SK-N-SH (cell line): ENCODE measurements at regions not wholly inside any gene's neighbourhood (a gene's known extent, or its start where the extent isn't known, plus 50 kb on each side); places are given as distances from the start of the nearest gene placed in this dataset.

ENCODE experiments used
- CTCF ChIA-PET: fragments of 300-600, 350-600 bp; formaldehyde crosslinking; extraction: SDS; loops from one replicate; lab custom pipeline; 2021; lab: Yijun Ruan, JAX
- POLR2A ChIA-PET: fragments of 350-600 bp; sonication (Branson Sonifier 250); formaldehyde crosslinking; extraction: SDS; loops from one replicate; lab custom pipeline; 2020; ENCODE audit warnings: antibody characterized with exemption, inconsistent platforms; lab: Yijun Ruan, JAX
- DNase-seq: peaks from one replicate; pipeline ENCODE4 v3.0.0; 2012
- H2AFZ ChIP-seq: fragments of 200-600 bp; sonication (generic); 2 replicates; pipeline ENCODE4 v1.8.1; 2016; ENCODE audit warnings: antibody characterized with exemption, mild to moderate bottlenecking, low read depth
- H3F3A ChIP-seq: fragments of 200-600 bp; sonication (generic); replicated peaks from 2 replicates; pipeline ENCODE3; 2016; ENCODE audit warnings: antibody characterized with exemption, mild to moderate bottlenecking; ENCODE audit not compliant: insufficient read depth
- H3K27ac ChIP-seq, 2 experiments: fragments of 200-500 bp in 1 of 2; fragments of 200-600 bp in 1 of 2; sonication (Bioruptor generic) in 1 of 2; sonication (generic), shearing (Covaris generic) in 1 of 2; 2 replicates each; pipeline versions ENCODE4 v1.5.1 to v1.6.1; 2014 to 2016; ENCODE audit warnings: low read depth in 2 of 2, inconsistent platforms in 1 of 2, low read length in 1 of 2, mild to moderate bottlenecking in 1 of 2, mixed read lengths in 1 of 2
- H3K27me3 ChIP-seq: fragments of 200-600 bp; sonication (generic), shearing (Covaris generic); 2 replicates; pipeline ENCODE4 v1.6.1; 2016; ENCODE audit warnings: mixed run types; ENCODE audit not compliant: insufficient read depth
- H3K36me3 ChIP-seq, 2 experiments: fragments of 200-500 bp in 1 of 2; fragments of 200-600 bp in 1 of 2; sonication (Bioruptor generic) in 1 of 2; sonication (generic) in 1 of 2; replicated peaks in 1 of 2; 2 replicates each; pipeline versions ENCODE3 to v1.5.1; 2014 to 2016; ENCODE audit warnings: low read length in 1 of 2, mild to moderate bottlenecking in 1 of 2; ENCODE audit not compliant: insufficient read depth in 2 of 2, control insufficient read depth in 1 of 2
- H3K4me1 ChIP-seq, 2 experiments: fragments of 200-500 bp in 1 of 2; fragments of 200-600 bp in 1 of 2; sonication (Bioruptor generic) in 1 of 2; sonication (generic), shearing (Covaris generic) in 1 of 2; 2 replicates each; pipeline versions ENCODE4 v1.5.1 to v1.6.1; 2014 to 2016; ENCODE audit warnings: low read depth in 1 of 2, low read length in 1 of 2, mixed run types in 1 of 2; ENCODE audit not compliant: insufficient read depth in 2 of 2, control insufficient read depth in 1 of 2
- H3K4me2 ChIP-seq: fragments of 200-600 bp; sonication (generic), shearing (Covaris generic); 2 replicates; pipeline ENCODE4 v1.6.1; 2017; ENCODE audit warnings: mixed run types
- H3K4me3 ChIP-seq, 2 experiments: fragments of 200-500 bp in 1 of 2; fragments of 200-600 bp in 1 of 2; sonication (Bioruptor generic) in 1 of 2; sonication (generic), shearing (Covaris generic) in 1 of 2; 2 replicates each; pipeline versions ENCODE4 v1.5.1 to v1.8.1; 2014 to 2016; ENCODE audit warnings: low read depth in 2 of 2, inconsistent platforms in 1 of 2, low read length in 1 of 2, mild to moderate bottlenecking in 1 of 2, mixed read lengths in 1 of 2, moderate library complexity in 1 of 2
- H3K79me2 ChIP-seq: fragments of 200-600 bp; sonication (generic); 2 replicates; pipeline ENCODE4 v1.8.1; 2017; ENCODE audit warnings: mild to moderate bottlenecking; ENCODE audit not compliant: insufficient read depth
- H3K9ac ChIP-seq: fragments of 200-600 bp; sonication (generic); 2 replicates; pipeline ENCODE4 v1.6.1; 2017; ENCODE audit warnings: mixed run types
- H3K9me2 ChIP-seq: fragments of 200-600 bp; sonication (generic); 2 replicates; pipeline ENCODE4 v1.6.1; 2017; ENCODE audit warnings: mixed run types
- H3K9me3 ChIP-seq: fragments of 200-600 bp; sonication (generic); 2 replicates; pipeline ENCODE4 v1.6.1; 2017; ENCODE audit warnings: mixed run types, mild to moderate bottlenecking, moderate library complexity
- H4K20me1 ChIP-seq: fragments of 200-600 bp; sonication (generic); 2 replicates; pipeline ENCODE4 v1.6.1; 2017; ENCODE audit warnings: mild to moderate bottlenecking, mixed run types; ENCODE audit not compliant: insufficient read depth
- CHD2 ChIP-seq: fragments of 150-350 bp; IDR thresholded peaks from 2 replicates; pipeline ENCODE4 v1.6.1; 2018; ENCODE audit warnings: low read length; ENCODE audit not compliant: partially characterized antibody
- ELF1 ChIP-seq: IDR thresholded peaks from 2 replicates; pipeline ENCODE4 v1.4.0; 2012
- FOXJ3 ChIP-seq: sonication (generic); formaldehyde crosslinking; IDR thresholded peaks from 2 replicates; pipeline ENCODE4 v1.5.1; 2020; ENCODE audit warnings: mild to moderate bottlenecking, missing genetic modification reagents
- GATA2 ChIP-seq: sonication (generic); formaldehyde crosslinking; IDR thresholded peaks from 2 replicates; pipeline ENCODE4 v1.5.0; 2020; ENCODE audit warnings: mild to moderate bottlenecking, missing genetic modification reagents
- MEF2A ChIP-seq: IDR thresholded peaks from 2 replicates; pipeline ENCODE4 v1.4.0; 2012; ENCODE audit warnings: low read depth, borderline replicate concordance
- NRF1 ChIP-seq: IDR thresholded peaks from 2 replicates; pipeline ENCODE4 v1.6.1; 2012; ENCODE audit warnings: low read depth, mild to moderate bottlenecking, low read length
- POLR2AphosphoS5 ChIP-seq: IDR thresholded peaks from 2 replicates; pipeline ENCODE4 v1.6.1; 2012; ENCODE audit warnings: low read depth, low read length
- RAD21 ChIP-seq: IDR thresholded peaks from 2 replicates; pipeline ENCODE4 v1.6.1; 2012; ENCODE audit warnings: mild to moderate bottlenecking, low read length
- RCOR1 ChIP-seq: fragments of 150-350 bp; IDR thresholded peaks from 2 replicates; pipeline ENCODE4 v1.6.1; 2017; ENCODE audit warnings: antibody characterized with exemption, low read length
- RFX5 ChIP-seq: IDR thresholded peaks from 2 replicates; pipeline ENCODE4 v1.6.1; 2012; ENCODE audit warnings: mild to moderate bottlenecking, improper control_type of control experiment, low read length
- RXRA ChIP-seq: IDR thresholded peaks from 2 replicates; pipeline ENCODE4 v1.4.0; 2012; ENCODE audit warnings: low read depth, mild to moderate bottlenecking, borderline replicate concordance
- SMC3 ChIP-seq: IDR thresholded peaks from 2 replicates; pipeline ENCODE4 v1.6.1; 2012; ENCODE audit warnings: low read depth, low read length, improper control_type of control experiment
- TEAD4 ChIP-seq: IDR thresholded peaks from 2 replicates; pipeline ENCODE4 v1.4.0; 2012; ENCODE audit warnings: mild to moderate bottlenecking, borderline replicate concordance; ENCODE audit not compliant: insufficient read depth
- YY1 ChIP-seq: IDR thresholded peaks from 2 replicates; pipeline ENCODE4 v1.4.0; 2012; ENCODE audit warnings: low read depth, mild to moderate bottlenecking
- WGBS: methylation state at CpG from one replicate; pipeline ENCODE4 v1.1.6; 2017; ENCODE audit warnings: low lambda C conversion rate; 5-methylcytosine and 5-hydroxymethylcytosine counted together
- TF ChIP-seq, protein P1 (sequence below): IDR thresholded peaks from 2 replicates; pipeline ENCODE4 v1.4.0; 2012; ENCODE audit warnings: low read depth, borderline replicate concordance
- TF ChIP-seq, protein P2 (sequence below): fragments of 150-350 bp; IDR thresholded peaks from 2 replicates; pipeline ENCODE4 v1.6.1; 2017; ENCODE audit warnings: antibody characterized with exemption, low read length, low read depth, borderline replicate concordance
- TF ChIP-seq, protein P3 (sequence below): IDR thresholded peaks from 2 replicates; pipeline ENCODE4 v1.6.1; 2012; ENCODE audit warnings: mild to moderate bottlenecking, low read depth, low read length, moderate library complexity

DNA sequence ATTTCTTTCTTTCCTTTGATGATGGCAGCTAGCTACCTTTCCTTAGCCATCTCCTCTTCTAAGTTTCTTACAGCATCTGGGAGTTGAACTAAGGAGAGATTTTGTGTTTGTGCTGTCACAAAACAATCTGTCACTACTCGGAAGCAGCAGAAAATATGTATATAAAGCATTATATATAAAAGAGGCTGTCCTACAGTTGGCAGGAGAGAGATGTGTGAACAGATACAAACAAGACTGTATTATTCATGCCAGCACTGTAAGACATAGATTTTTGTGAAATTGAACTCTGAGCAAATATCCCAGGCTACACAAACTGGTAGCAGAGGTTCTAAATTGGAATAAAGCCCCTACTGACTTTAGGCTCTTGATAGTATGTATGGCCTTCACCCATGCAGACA lies 577.5 kb upstream of the NECTIN3 start:
- CTCF ChIA-PET: no interaction called here
- POLR2A ChIA-PET: no interaction called here
- WGBS: 86% methylated on average over 1 of the region's 1 CpG

DNA sequence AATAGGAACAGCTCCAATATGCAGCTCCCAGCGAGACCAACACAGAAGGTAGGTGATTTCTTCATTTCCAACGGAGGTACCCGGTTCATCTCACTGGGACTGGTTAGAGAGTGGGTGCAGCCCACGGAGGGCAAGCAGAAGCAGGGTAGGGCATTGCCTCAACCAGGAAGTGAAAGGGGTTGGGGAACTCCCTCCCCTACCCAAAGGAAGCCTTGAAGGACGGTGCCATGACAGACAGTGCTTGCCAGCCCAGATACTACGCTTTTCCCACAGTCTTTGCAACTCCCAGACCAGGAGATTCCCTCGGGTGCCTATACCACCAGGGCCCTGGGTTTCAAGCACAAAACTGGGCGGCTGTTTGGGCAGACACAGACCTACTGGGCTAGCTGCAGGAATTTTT lies 576.9 kb upstream of the NECTIN3 start:
- H3K9me3 ChIP-seq: no peaks in the 10 kb centered on the region
- H3K9ac ChIP-seq: no peak overlapping the region
- TF ChIP-seq GATA2 (CRISPR knock-in tag): no peak
- no peak for TF ChIP-seq TEAD4
- TF ChIP-seq RFX5: no peak
- TF ChIP-seq FOXJ3: no peak
- TF ChIP-seq YY1: no peak
- H3K4me2 ChIP-seq: no peak overlapping the region
- H3K27me3 ChIP-seq: no peaks in the 10 kb centered on the region
- H3K27ac ChIP-seq: no peak overlapping the region
- H3K36me3 ChIP-seq: no peaks in the 10 kb centered on the region
- 92% methylated on average over 7 of the region's 8 CpGs for WGBS
- no peaks in the 10 kb centered on the region for H3K4me1 ChIP-seq
- no peaks in the 10 kb centered on the region for H3K79me2 ChIP-seq
- POLR2A ChIA-PET: no interaction called here
- DNase-seq: no peak
- no peak overlapping the region for H3K4me3 ChIP-seq
- H4K20me1 ChIP-seq: no peaks in the 10 kb centered on the region
- CTCF ChIA-PET: interaction anchor here (0.7 kb wide), 1 partner anchor 147 kb away, joined by 3 read pairs; no protein-coding TSS in a partner anchor
- no peak overlapping the region for H2AFZ ChIP-seq
- H3K9me2 ChIP-seq: no peaks in the 10 kb centered on the region
- no peaks in the 10 kb centered on the region for H3F3A ChIP-seq

More for the DNA sequence above, 577.5 kb upstream of the NECTIN3 start:
- H4K20me1 ChIP-seq: no peaks in the 10 kb centered on the region
- no peak overlapping the region for H3K9ac ChIP-seq
- H3K4me3 ChIP-seq: no peak overlapping the region
- H3F3A ChIP-seq: no peaks in the 10 kb centered on the region
- DNase-seq: no peak
- H3K36me3 ChIP-seq: no peaks in the 10 kb centered on the region
- H3K4me2 ChIP-seq: no peak overlapping the region
- no peak overlapping the region for H3K27ac ChIP-seq
- H3K27me3 ChIP-seq: no peaks in the 10 kb centered on the region
- H3K9me2 ChIP-seq: no peaks in the 10 kb centered on the region
- TF ChIP-seq ELF1: no peak
- TF ChIP-seq MEF2A: no peak
- TF ChIP-seq RXRA: no peak
- TF ChIP-seq SMC3: no peak
- no peak for TF ChIP-seq RCOR1
- TF ChIP-seq POLR2AphosphoS5: no peak
- no peak for TF ChIP-seq NRF1
- TF ChIP-seq, protein P1, sequence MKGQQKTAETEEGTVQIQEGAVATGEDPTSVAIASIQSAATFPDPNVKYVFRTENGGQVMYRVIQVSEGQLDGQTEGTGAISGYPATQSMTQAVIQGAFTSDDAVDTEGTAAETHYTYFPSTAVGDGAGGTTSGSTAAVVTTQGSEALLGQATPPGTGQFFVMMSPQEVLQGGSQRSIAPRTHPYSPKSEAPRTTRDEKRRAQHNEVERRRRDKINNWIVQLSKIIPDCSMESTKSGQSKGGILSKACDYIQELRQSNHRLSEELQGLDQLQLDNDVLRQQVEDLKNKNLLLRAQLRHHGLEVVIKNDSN: no peak
- no peaks in the 10 kb centered on the region for H3K9me3 ChIP-seq
- H2AFZ ChIP-seq: no peak overlapping the region
- no peaks in the 10 kb centered on the region for H3K79me2 ChIP-seq
- H3K4me1 ChIP-seq: no peaks in the 10 kb centered on the region

- Histone ChIP-seq H4K20me1 (no peaks in the 10 kb centered on the region), H3K9ac (no peak overlapping the region), H3K4me2 (no peak overlapping the region), H3K4me3 (no peak overlapping the region), H2AFZ (0 out of 2 replicates have a peak overlapping the region, but pooled peaks have one; percentile 22), H3K4me1 (no peaks in the 10 kb centered on the region), H3F3A (no peaks in the 10 kb centered on the region), H3K36me3 (no peaks in the 10 kb centered on the region), H3K27ac (no peak overlapping the region), H3K27me3 (no peaks in the 10 kb centered on the region), H3K9me3 (no peaks in the 10 kb centered on the region), H3K79me2 (no peaks in the 10 kb centered on the region), H3K9me2 (no peaks in the 10 kb centered on the region)
- TF ChIP-seq, protein P2, sequence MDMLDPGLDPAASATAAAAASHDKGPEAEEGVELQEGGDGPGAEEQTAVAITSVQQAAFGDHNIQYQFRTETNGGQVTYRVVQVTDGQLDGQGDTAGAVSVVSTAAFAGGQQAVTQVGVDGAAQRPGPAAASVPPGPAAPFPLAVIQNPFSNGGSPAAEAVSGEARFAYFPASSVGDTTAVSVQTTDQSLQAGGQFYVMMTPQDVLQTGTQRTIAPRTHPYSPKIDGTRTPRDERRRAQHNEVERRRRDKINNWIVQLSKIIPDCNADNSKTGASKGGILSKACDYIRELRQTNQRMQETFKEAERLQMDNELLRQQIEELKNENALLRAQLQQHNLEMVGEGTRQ: no peak
- TF ChIP-seq SMC3 (no peak), CHD2 (no peak), RAD21 (no peak), POLR2AphosphoS5 (no peak)
- TF ChIP-seq, protein P3, sequence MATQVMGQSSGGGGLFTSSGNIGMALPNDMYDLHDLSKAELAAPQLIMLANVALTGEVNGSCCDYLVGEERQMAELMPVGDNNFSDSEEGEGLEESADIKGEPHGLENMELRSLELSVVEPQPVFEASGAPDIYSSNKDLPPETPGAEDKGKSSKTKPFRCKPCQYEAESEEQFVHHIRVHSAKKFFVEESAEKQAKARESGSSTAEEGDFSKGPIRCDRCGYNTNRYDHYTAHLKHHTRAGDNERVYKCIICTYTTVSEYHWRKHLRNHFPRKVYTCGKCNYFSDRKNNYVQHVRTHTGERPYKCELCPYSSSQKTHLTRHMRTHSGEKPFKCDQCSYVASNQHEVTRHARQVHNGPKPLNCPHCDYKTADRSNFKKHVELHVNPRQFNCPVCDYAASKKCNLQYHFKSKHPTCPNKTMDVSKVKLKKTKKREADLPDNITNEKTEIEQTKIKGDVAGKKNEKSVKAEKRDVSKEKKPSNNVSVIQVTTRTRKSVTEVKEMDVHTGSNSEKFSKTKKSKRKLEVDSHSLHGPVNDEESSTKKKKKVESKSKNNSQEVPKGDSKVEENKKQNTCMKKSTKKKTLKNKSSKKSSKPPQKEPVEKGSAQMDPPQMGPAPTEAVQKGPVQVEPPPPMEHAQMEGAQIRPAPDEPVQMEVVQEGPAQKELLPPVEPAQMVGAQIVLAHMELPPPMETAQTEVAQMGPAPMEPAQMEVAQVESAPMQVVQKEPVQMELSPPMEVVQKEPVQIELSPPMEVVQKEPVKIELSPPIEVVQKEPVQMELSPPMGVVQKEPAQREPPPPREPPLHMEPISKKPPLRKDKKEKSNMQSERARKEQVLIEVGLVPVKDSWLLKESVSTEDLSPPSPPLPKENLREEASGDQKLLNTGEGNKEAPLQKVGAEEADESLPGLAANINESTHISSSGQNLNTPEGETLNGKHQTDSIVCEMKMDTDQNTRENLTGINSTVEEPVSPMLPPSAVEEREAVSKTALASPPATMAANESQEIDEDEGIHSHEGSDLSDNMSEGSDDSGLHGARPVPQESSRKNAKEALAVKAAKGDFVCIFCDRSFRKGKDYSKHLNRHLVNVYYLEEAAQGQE: no peak
- TF ChIP-seq, protein P1: no peak
- 67% methylated on average over 5 of the region's 9 CpGs for WGBS
- DNase-seq: no peak
- POLR2A ChIA-PET: no interaction called here
- CTCF ChIA-PET: interaction anchor here (0.7 kb wide), 1 partner anchor 147 kb away, joined by 3 read pairs; no protein-coding TSS in a partner anchor
These were observed 576.3 kb upstream of the NECTIN3 start for GRCh38 chr3:110495201-110495927.
